Right lobe of liver (tissue), 6 donors: ENCODE measurements at regions not wholly inside any gene's neighbourhood (a gene's known extent, or its start where the extent isn't known, plus 50 kb on each side); places are given as distances from the start of the nearest gene placed in this dataset.

Experiments used
- ATAC-seq, 4 donors: fragments of 200-7000 bp; cut with Tn5 transposase; one replicate each; pipeline ENCODE4 v1.9.1; 2020; ENCODE audit warnings: mild to moderate bottlenecking in 4 of 4, moderate library complexity in 4 of 4
- DNase-seq, 3 donors: peaks; one replicate each; pipeline ENCODE4 v3.0.0-alpha.2; 2020
- H3K27ac ChIP-seq, 3 donors: fragments of 200-600 bp; one replicate each; pipeline ENCODE4 v1.8.0; 2022
- H3K27me3 ChIP-seq, 2 donors: fragments of 200-600 bp; one replicate each; pipeline ENCODE4 v1.8.0; 2022
- H3K36me3 ChIP-seq, 4 donors: fragments of 200-600 bp; sonication (generic) in 1 of 4; one replicate each; pipeline versions ENCODE4 v1.5.1 to v1.8.0; 2017 to 2022; ENCODE audit warnings: control low read depth in 1 of 4
- H3K4me1 ChIP-seq, 4 donors: fragments of 200-600 bp; sonication (generic) in 1 of 4; one replicate each; pipeline versions ENCODE4 v1.5.1 to v1.8.0; 2017 to 2022; ENCODE audit warnings: control low read depth in 1 of 4
- H3K4me3 ChIP-seq, 3 donors: fragments of 200-600 bp; one replicate each; pipeline ENCODE4 v1.8.0; 2022
- H3K9me3 ChIP-seq, 4 donors: fragments of 200-600 bp; sonication (generic) in 1 of 4; one replicate each; pipeline versions ENCODE4 v1.5.1 to v1.8.0; 2017 to 2022; ENCODE audit warnings: control low read depth in 1 of 4
- POLR2A ChIP-seq: fragments of 450-650 bp; IDR thresholded peaks from one replicate; pipeline ENCODE4 v1.6.1; 2017; ENCODE audit warnings: antibody characterized with exemption, mild to moderate bottlenecking
- whole genome bisulfite sequencing: methylation state at CpG from one replicate; pipeline ENCODE4 v1.1.6; 2018; ENCODE audit warnings: low coverage, low lambda C conversion rate; ENCODE audit not compliant: insufficient coverage; ENCODE audit errors: missing lambda C conversion rate; 5-methylcytosine and 5-hydroxymethylcytosine counted together
- intact Hi-C, 2 donors: fragments of 100-400 bp; cut with DNase I; formaldehyde crosslinking; loops; one replicate each; pipeline versions ENCODE4 v1.11.2 to v1.14.1; 2022
- TF ChIP-seq, protein P1 (sequence below), 4 donors: fragments of 200-600 bp in 3 of 4; fragments of 450-650 bp in 1 of 4; IDR thresholded peaks; one replicate each; pipeline versions ENCODE4 v1.5.1 to v1.8.0; 2016 to 2022; ENCODE audit warnings: antibody characterized with exemption in 4 of 4, mild to moderate bottlenecking in 2 of 4
- donor health status: DM: no; HTN: yes; CAD: no.
- donor health status: DM: no; HTN: no; CAD: no.
- donor health status: DM: no; HTN: no; CAD: no.
- donor health status: DM: no; HTN: yes; CAD: no.
- donor health status: DM: no; HTN: yes; CAD: no.

DNA sequence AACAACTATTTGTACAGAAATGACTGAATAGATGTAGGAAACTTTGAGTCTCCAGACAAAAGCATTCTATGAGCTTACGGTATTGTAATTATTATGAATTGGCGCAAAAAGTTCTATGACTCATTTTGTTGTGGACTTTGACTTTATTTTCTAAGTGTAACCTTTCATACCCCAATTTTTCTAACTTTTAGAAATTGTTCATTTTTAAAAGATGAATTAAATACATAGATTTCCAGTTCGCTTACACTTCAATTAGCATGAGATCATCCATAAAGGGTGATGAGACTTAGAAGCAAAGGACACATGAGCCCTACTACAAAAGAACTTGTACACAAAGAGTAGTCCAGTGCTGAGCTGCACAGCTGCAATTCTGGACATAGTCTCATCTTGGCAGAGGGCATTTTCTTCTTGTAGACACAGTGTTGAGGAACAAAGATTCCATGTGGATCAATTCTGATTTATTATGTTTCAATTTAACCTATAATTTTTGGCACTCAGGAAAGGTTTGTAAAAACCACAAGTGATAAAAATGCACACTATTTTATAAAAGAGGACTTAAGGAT lies 431.1 kb downstream of the LRRIQ3 start:
- Histone ChIP-seq H3K9me3 (no peaks in the 10 kb centered on the region), H3K36me3 (no peaks in the 10 kb centered on the region), H3K27me3 (no peaks in the 10 kb centered on the region), H3K4me1 (peaks cover 0 to 3% (median 0%) of the 10 kb centered on the region in 4 donors), H3K27ac (no peak overlapping the region), H3K4me3 (no peak overlapping the region)
- TF ChIP-seq, protein P1, sequence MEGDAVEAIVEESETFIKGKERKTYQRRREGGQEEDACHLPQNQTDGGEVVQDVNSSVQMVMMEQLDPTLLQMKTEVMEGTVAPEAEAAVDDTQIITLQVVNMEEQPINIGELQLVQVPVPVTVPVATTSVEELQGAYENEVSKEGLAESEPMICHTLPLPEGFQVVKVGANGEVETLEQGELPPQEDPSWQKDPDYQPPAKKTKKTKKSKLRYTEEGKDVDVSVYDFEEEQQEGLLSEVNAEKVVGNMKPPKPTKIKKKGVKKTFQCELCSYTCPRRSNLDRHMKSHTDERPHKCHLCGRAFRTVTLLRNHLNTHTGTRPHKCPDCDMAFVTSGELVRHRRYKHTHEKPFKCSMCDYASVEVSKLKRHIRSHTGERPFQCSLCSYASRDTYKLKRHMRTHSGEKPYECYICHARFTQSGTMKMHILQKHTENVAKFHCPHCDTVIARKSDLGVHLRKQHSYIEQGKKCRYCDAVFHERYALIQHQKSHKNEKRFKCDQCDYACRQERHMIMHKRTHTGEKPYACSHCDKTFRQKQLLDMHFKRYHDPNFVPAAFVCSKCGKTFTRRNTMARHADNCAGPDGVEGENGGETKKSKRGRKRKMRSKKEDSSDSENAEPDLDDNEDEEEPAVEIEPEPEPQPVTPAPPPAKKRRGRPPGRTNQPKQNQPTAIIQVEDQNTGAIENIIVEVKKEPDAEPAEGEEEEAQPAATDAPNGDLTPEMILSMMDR (IDR thresholded peaks at IDR 0.05) = no peak
- no peak for TF ChIP-seq POLR2A
- intact Hi-C loops = no loop called here
- 44% methylated on average over 3 of the region's 3 CpGs for WGBS
- ATAC-seq = no peak
- no peak for DNase-seq

DNA sequence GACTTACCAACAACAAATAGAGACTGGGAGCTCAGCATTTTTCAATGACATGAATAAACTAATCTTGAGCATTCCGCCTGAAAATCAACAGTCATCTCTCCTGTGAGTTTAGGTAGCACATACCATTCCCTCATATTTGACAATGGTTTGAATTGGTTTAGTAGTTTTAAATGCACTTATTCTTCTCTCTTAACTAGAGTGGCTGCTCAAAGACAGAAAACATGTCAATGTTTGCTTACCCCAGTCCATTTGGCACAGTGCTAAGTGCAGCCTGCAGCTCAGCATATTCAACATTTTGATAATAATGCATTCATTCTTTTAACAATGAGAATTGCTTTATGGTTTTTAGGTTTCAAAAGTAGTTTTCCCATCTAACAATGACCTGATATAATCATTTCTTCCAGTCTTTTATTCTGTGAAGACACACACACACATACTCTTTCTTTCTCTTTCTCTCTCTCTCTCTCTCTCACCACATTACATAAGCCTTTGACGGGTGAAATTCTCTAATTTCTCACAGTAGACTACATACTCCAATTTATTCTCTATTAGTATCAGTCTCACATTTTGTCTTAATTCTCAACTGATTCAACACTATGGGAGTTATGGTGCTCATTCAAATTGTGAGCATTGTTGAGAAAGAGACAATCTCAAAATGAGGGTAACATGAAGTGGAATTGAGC lies 432.3 kb downstream of the LRRIQ3 start:
- no peaks in the 10 kb centered on the region for H3K36me3 ChIP-seq
- no peaks in the 10 kb centered on the region for H3K9me3 ChIP-seq
- H3K4me3 ChIP-seq = no peak overlapping the region
- peaks cover 0 to 3% (median 0%) of the 10 kb centered on the region in 4 donors for H3K4me1 ChIP-seq
- peak; percentile 28 to 77 (median 42) for ATAC-seq
- TF ChIP-seq, protein P1 (IDR thresholded peaks at IDR 0.05) = no peak
- TF ChIP-seq POLR2A = no peak
- no peaks in the 10 kb centered on the region for H3K27me3 ChIP-seq
- DNase-seq = no peak
- intact Hi-C loops = no loop called here
- 19% methylated on average over 2 of the region's 2 CpGs for WGBS
- H3K27ac ChIP-seq = no peak overlapping the region

DNA sequence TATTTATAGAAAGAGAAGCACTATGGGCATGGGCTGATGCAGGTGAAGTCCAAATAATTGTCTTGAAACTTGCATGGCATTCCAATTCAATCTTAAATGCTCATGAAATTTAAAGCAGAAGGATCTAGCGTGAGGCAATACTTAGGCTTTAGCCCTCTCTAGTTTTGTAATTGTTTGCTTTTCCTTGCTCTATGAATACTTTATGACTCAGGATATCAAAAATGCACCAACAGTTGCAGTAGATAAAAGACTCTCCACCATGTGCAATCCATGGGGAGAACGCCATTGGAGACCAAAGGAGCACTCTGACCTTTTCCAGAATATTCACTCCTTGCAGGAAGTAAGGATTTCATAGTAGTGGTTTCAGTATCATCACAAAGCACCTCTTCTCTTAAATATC lies 436.4 kb downstream of the LRRIQ3 start:
- Histone ChIP-seq H3K36me3 (no peaks in the 10 kb centered on the region), H3K4me3 (no peak overlapping the region), H3K27me3 (no peaks in the 10 kb centered on the region), H3K27ac (no peak overlapping the region), H3K9me3 (no peaks in the 10 kb centered on the region), H3K4me1 (peaks cover 0 to 3% (median 0%) of the 10 kb centered on the region in 4 donors)
- WGBS = 68% methylated on average over 2 of the region's 2 CpGs
- DNase-seq (no peak), ATAC-seq (no peak)
- TF ChIP-seq, protein P1 (IDR thresholded peaks at IDR 0.05) = no peak
- TF ChIP-seq POLR2A = no peak
- intact Hi-C loops = no loop called here

DNA sequence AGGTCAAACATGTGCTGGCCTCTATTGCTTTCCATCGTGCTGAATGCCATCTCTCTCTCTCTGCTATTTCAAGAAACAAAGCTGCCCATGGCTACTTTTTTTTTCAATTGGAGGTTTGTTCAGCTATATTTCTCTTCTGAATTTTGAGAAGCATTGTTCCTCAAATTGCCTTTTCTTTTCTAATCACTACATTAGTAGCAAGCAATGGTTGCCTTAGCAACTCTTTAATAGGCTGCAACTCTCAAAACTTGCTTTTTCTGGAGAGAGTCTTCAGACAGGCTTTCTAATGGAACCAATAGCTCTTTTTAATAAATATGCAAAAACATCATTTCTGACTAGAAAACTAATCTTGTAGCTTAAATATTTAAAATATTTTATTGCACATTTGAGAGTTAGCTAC lies 439.0 kb downstream of the LRRIQ3 start:
- no peaks in the 10 kb centered on the region for H3K27me3 ChIP-seq
- H3K27ac ChIP-seq = no peak overlapping the region
- H3K4me1 ChIP-seq = no peaks in the 10 kb centered on the region
- no peaks in the 10 kb centered on the region for H3K36me3 ChIP-seq
- TF ChIP-seq, protein P1 (IDR thresholded peaks at IDR 0.05) = no peak
- TF ChIP-seq POLR2A = no peak
- 16% methylated on average over 1 of the region's 1 CpG for WGBS
- no peaks in the 10 kb centered on the region for H3K9me3 ChIP-seq
- intact Hi-C loops = no loop called here
- no peak overlapping the region for H3K4me3 ChIP-seq
- DNase-seq = no peak
- ATAC-seq = no peak
